GM06990 (cell line): ENCODE measurements at regions not wholly inside any gene's neighbourhood (a gene's known extent, or its start where the extent isn't known, plus 50 kb on each side); places are given as distances from the start of the nearest gene placed in this dataset.

Source experiments
- DNase-seq: peaks from one replicate; pipeline ENCODE4 v3.0.0-alpha.2; 2011; ENCODE audit not compliant: insufficient read length; ENCODE audit errors: extremely low read depth
- H3K27me3 ChIP-seq: replicated peaks from 2 replicates; pipeline ENCODE4 v1.6.0; 2011; ENCODE audit warnings: low read length; ENCODE audit not compliant: control insufficient read depth, insufficient read depth
- H3K36me3 ChIP-seq: 2 replicates; pipeline ENCODE4 v1.5.1; 2011; ENCODE audit warnings: low read length; ENCODE audit not compliant: control insufficient read depth, insufficient read depth
- H3K4me3 ChIP-seq: replicated peaks from 2 replicates; pipeline ENCODE4 v1.5.1; 2011; ENCODE audit warnings: low read depth, mild to moderate bottlenecking, control low read depth, low read length
- CTCF ChIP-seq: IDR thresholded peaks from 2 replicates; pipeline ENCODE4 v1.5.1; 2011; ENCODE audit warnings: low read length, control low read depth, mild to moderate bottlenecking, inconsistent platforms; ENCODE audit not compliant: insufficient read depth, poor library complexity, severe bottlenecking

- no peaks in the 10 kb centered on the region for H3K27me3 ChIP-seq
- no peaks in the 10 kb centered on the region for H3K36me3 ChIP-seq
- no peak for DNase-seq
- no peak overlapping the region for H3K4me3 ChIP-seq
- no peak for TF ChIP-seq CTCF
Measured at GRCh38 chr1:193567937-193568336, 381.5 kb upstream of the B3GALT2 start.

- Histone ChIP-seq H3K4me3 (no peak overlapping the region), H3K36me3 (no peaks in the 10 kb centered on the region), H3K27me3 (no peaks in the 10 kb centered on the region)
- no peak for TF ChIP-seq CTCF
- DNase-seq = no peak
Measured at GRCh38 chr1:193566735-193567134, 380.3 kb upstream of the B3GALT2 start.

GRCh38 chr1:193565971-193566577 lies 379.7 kb upstream of the B3GALT2 start:
- DNase-seq = no peak
- TF ChIP-seq CTCF = no peak
- no peaks in the 10 kb centered on the region for H3K27me3 ChIP-seq
- H3K36me3 ChIP-seq = no peaks in the 10 kb centered on the region
- H3K4me3 ChIP-seq = no peak overlapping the region

GRCh38 chr1:193562121-193562520 lies 375.7 kb upstream of the B3GALT2 start:
- no peak for DNase-seq
- H3K27me3 ChIP-seq = no peaks in the 10 kb centered on the region
- H3K4me3 ChIP-seq = no peak overlapping the region
- TF ChIP-seq CTCF = no peak
- no peaks in the 10 kb centered on the region for H3K36me3 ChIP-seq

- Histone ChIP-seq H3K36me3 (no peaks in the 10 kb centered on the region), H3K4me3 (no peak overlapping the region), H3K27me3 (no peaks in the 10 kb centered on the region)
- no peak for DNase-seq
- TF ChIP-seq CTCF = no peak
Measured at GRCh38 chr1:193558491-193559028, 372.1 kb upstream of the B3GALT2 start.
